Mesodermal cell (in vitro differentiated cells): ENCODE measurements at regions not wholly inside any gene's neighbourhood (a gene's known extent, or its start where the extent isn't known, plus 50 kb on each side); places are given as distances from the start of the nearest gene placed in this dataset.
"Not testable (repeated sequence)": the region's sequence is repeated elsewhere in the genome, so short reads cannot be mapped to it uniquely, and the experiment has no call there.

ENCODE experiments used
- H3K27ac ChIP-seq: 2 replicates; pipeline ENCODE4 v1.7.0; 2013; ENCODE audit warnings: mild to moderate bottlenecking, low read depth, low read length, moderate library complexity; ENCODE audit not compliant: severe bottlenecking
- H3K36me3 ChIP-seq: 2 replicates; pipeline ENCODE4 v1.7.1; 2013; ENCODE audit warnings: mild to moderate bottlenecking, low read length, moderate library complexity; ENCODE audit not compliant: control insufficient read depth, insufficient read depth
- H3K4me1 ChIP-seq: one replicate; pipeline ENCODE4 v1.7.1; 2013; ENCODE audit warnings: mild to moderate bottlenecking, low read length; ENCODE audit not compliant: insufficient read depth, control insufficient read depth, poor library complexity, severe bottlenecking
- H3K4me3 ChIP-seq: 2 replicates; pipeline ENCODE4 v1.7.0; 2013; ENCODE audit warnings: low read length, control low read depth, mild to moderate bottlenecking; ENCODE audit not compliant: insufficient read depth, poor library complexity, severe bottlenecking; ENCODE audit errors: extremely low read depth
- H3K9me3 ChIP-seq: 2 replicates; pipeline ENCODE4 v1.7.1; 2013; ENCODE audit warnings: mild to moderate bottlenecking, low read length, moderate library complexity; ENCODE audit not compliant: control insufficient read depth
- WGBS, 2 experiments: methylation state at CpG; one replicate each; pipeline ENCODE4 v1.1.5; 2013; ENCODE audit warnings: missing lambda C conversion rate in 2 of 2; ENCODE audit not compliant: insufficient coverage in 2 of 2; 5-methylcytosine and 5-hydroxymethylcytosine counted together

- H3K27ac ChIP-seq, result no peak overlapping the region
- H3K4me1 ChIP-seq, result no peaks in the 10 kb centered on the region
- WGBS, 2 experiments, result 71 to 75% methylated on average over 1 of the region's 1 CpG
Observed at GRCh38 chr20:12748359-12748994, 260.3 kb upstream of the SPTLC3 start.

GRCh38 chr20:12750221-12750620 is 258.6 kb upstream of the SPTLC3 start:
- H3K27ac ChIP-seq, result no peak overlapping the region
- 83 to 93% methylated on average over 4 to 6 of the region's 6 CpGs for whole genome bisulfite sequencing, 2 experiments

More at GRCh38 chr20:12748359-12748994, 260.3 kb upstream of the SPTLC3 start:
- Histone ChIP-seq H3K36me3 (no peaks in the 10 kb centered on the region), H3K9me3 (no peaks in the 10 kb centered on the region), H3K4me3 (no peak overlapping the region)

GRCh38 chr20:12752900-12753693 is 255.7 kb upstream of the SPTLC3 start:
- H3K4me3 ChIP-seq, H3K9me3 ChIP-seq, H3K27ac ChIP-seq, H3K4me1 ChIP-seq, H3K36me3 ChIP-seq: not testable (repeated sequence)
- WGBS, 2 experiments, result 57 to 79% methylated on average over 7 of the region's 9 CpGs

More at GRCh38 chr20:12750221-12750620, 258.6 kb upstream of the SPTLC3 start:
- Histone ChIP-seq H3K36me3 (no peaks in the 10 kb centered on the region), H3K4me3 (no peak overlapping the region), H3K4me1 (no peaks in the 10 kb centered on the region), H3K9me3 (no peaks in the 10 kb centered on the region)

- not testable (repeated sequence) for H3K27ac ChIP-seq, H3K4me1 ChIP-seq, H3K36me3 ChIP-seq, H3K9me3 ChIP-seq, H3K4me3 ChIP-seq
- no CpG with 5 or more reads among the region's 3 CpGs for WGBS, 2 experiments
Observed at GRCh38 chr20:12753742-12754141, 255.0 kb upstream of the SPTLC3 start.

GRCh38 chr20:12759493-12759892 is 249.3 kb upstream of the SPTLC3 start:
- H3K4me3 ChIP-seq, H3K36me3 ChIP-seq, H3K27ac ChIP-seq, H3K4me1 ChIP-seq, H3K9me3 ChIP-seq: not testable (repeated sequence)
- WGBS, 2 experiments, result 69 to 71% methylated on average over 3 of the region's 5 CpGs

GRCh38 chr20:12762725-12763124 is 246.0 kb upstream of the SPTLC3 start:
- 46 to 84% methylated on average over 2 to 4 of the region's 7 CpGs for WGBS, 2 experiments
- H3K36me3 ChIP-seq, result no peaks in the 10 kb centered on the region
- no peaks in the 10 kb centered on the region for H3K9me3 ChIP-seq
- no peaks in the 10 kb centered on the region for H3K4me1 ChIP-seq
- H3K27ac ChIP-seq, result no peak overlapping the region
- H3K4me3 ChIP-seq, result no peak overlapping the region

- Histone ChIP-seq H3K4me1 (no peaks in the 10 kb centered on the region), H3K9me3 (no peaks in the 10 kb centered on the region), H3K27ac (no peak overlapping the region), H3K4me3 (no peak overlapping the region), H3K36me3 (no peaks in the 10 kb centered on the region)
- WGBS, 2 experiments, result 75 to 83% methylated on average over 1 of the region's 1 CpG
Observed at GRCh38 chr20:12763406-12763805, 245.4 kb upstream of the SPTLC3 start.

- Histone ChIP-seq H3K27ac (no peak overlapping the region), H3K36me3 (no peaks in the 10 kb centered on the region), H3K4me3 (no peak overlapping the region), H3K9me3 (no peaks in the 10 kb centered on the region), H3K4me1 (no peaks in the 10 kb centered on the region)
- 64 to 78% methylated on average over 5 of the region's 5 CpGs for WGBS, 2 experiments
Observed at GRCh38 chr20:12764053-12764452, 244.7 kb upstream of the SPTLC3 start.

- Histone ChIP-seq H3K36me3 (no peaks in the 10 kb centered on the region), H3K27ac (no peak overlapping the region), H3K4me1 (no peaks in the 10 kb centered on the region), H3K9me3 (no peaks in the 10 kb centered on the region), H3K4me3 (no peak overlapping the region)
- no CpG with 5 or more reads among the region's 1 CpG for WGBS, 2 experiments
Observed at GRCh38 chr20:12764851-12765250, 243.9 kb upstream of the SPTLC3 start.

- H3K4me3 ChIP-seq, result no peak overlapping the region
- 100% methylated on average over 1 of the region's 2 CpGs for WGBS, 2 experiments
- no peaks in the 10 kb centered on the region for H3K36me3 ChIP-seq
- H3K4me1 ChIP-seq, result no peaks in the 10 kb centered on the region
- no peaks in the 10 kb centered on the region for H3K9me3 ChIP-seq
- H3K27ac ChIP-seq, result no peak overlapping the region
Observed at GRCh38 chr20:12773936-12774335, 234.8 kb upstream of the SPTLC3 start.

GRCh38 chr20:12775041-12775440 is 233.7 kb upstream of the SPTLC3 start:
- no peaks in the 10 kb centered on the region for H3K4me1 ChIP-seq
- H3K4me3 ChIP-seq, result no peak overlapping the region
- 100% methylated on average over 2 of the region's 5 CpGs; no CpG with 5 or more reads in 1 of the 2 experiments for WGBS, 2 experiments
- no peaks in the 10 kb centered on the region for H3K36me3 ChIP-seq
- no peaks in the 10 kb centered on the region for H3K9me3 ChIP-seq
- H3K27ac ChIP-seq, result no peak overlapping the region
